ENCODE measurements at regions not wholly inside any gene's neighbourhood (a gene's known extent, or its start where the extent isn't known, plus 50 kb on each side); places are given as distances from the start of the nearest gene placed in this dataset.

- TF ChIP-seq CTCF (IDR thresholded peaks at IDR 0.05; ENCODE audit: low read depth, low read length): no peak
- H3K4me3 ChIP-seq (replicated peaks in 1 of 2; ENCODE audit: low read depth in 2 of 2, low read length in 2 of 2): no peak overlapping the region
- peak in 1 of 2 donors; percentile 31 for DNase-seq (ENCODE audit: low read depth in 2 of 2)
Measured at GRCh38 chr3:87053553-87053952, 62.6 kb upstream of the VGLL3 start.

DNA sequence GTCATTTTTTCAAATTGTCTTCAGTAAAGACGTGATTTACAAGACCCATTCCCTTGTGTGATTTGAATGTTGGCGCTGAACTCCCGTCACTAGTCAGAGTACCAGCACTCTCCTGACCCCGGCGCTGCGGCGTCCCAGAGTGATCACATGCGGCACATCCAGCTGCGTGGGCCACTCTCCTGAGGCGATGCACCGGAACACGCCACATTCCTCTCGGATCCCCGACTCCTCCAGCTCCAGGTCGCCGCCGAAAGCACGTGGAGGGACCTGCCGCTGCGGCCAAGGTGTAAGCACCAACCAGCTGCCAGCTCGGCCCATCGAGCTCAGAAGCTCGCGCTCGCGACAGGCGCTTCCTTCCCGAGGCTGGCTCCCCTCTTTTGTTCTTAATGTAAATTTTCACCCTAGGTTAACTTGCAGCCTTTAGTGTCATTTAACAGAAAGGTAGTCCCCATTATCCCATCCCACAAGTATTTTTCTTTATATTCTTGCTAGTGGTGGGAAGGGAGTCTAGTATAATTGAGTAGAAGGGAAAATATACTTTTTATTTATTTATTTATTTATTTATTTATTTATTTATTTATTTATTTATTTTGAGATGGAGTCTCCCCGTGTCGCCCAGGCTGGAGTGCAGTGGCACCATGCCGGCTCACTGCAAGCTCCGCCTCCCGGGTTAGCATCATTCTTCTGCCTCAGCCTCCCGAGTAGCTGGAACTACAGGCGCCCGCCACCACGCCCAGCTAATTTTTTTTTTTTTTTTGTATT lies 61.7 kb upstream of the VGLL3 start:
- no peak for TF ChIP-seq CTCF (IDR thresholded peaks at IDR 0.05; ENCODE audit: low read depth, low read length)
- no peak for DNase-seq (ENCODE audit: low read depth in 2 of 2)
- peak overlapping the region in 1 of 2 donors; percentile 16 for H3K4me3 ChIP-seq (replicated peaks in 1 of 2; ENCODE audit: low read depth in 2 of 2, low read length in 2 of 2)

DNA sequence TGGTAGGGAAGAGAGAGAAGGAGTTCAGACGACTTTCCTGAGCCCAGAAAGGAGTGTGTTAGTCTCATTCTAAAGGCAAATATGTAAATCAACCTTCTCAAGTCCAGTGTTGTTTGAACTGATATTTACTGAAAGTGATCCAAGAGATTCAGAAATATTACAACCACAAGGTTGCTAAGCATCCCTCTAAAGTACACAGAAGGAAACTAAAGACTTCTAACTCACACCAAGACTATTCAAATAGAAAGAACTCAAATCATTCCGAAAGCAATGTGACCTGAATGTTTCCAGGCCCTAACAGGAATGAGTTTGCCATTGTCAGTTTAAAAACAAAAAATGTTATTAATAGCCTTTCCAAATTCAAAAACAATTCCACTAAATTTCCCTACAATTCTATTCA lies 56.9 kb upstream of the VGLL3 start:
- no peak for TF ChIP-seq CTCF (IDR thresholded peaks at IDR 0.05; ENCODE audit: low read depth, low read length)
- H3K4me3 ChIP-seq (replicated peaks in 1 of 2; ENCODE audit: low read depth in 2 of 2, low read length in 2 of 2): no peak overlapping the region
- DNase-seq (ENCODE audit: low read depth in 2 of 2): no peak

- no peak for TF ChIP-seq CTCF (IDR thresholded peaks at IDR 0.05; ENCODE audit: low read depth, low read length)
- DNase-seq (ENCODE audit: low read depth in 2 of 2): no peak
- no peak overlapping the region for H3K4me3 ChIP-seq (replicated peaks in 1 of 2; ENCODE audit: low read depth in 2 of 2, low read length in 2 of 2)
Measured at GRCh38 chr3:87046241-87046640, 55.3 kb upstream of the VGLL3 start.

DNA sequence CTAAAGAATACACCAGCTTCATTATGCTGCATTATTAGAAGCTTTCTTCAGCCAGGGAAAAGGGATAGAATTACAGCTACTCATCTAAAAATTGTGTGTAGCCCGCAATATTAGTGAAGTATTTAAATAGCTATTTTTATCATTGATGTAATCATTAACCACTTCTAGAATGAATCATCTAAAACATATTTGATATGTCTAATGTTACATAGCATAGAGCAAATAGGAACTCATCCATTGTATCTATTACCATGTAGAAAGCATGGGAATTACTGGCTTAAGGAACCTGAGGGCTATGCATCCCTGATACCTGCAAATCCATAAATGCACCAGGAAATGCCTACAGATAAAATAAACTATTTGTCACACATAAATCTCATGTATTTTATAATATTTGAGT lies 54.5 kb upstream of the VGLL3 start:
- no peak for DNase-seq (ENCODE audit: low read depth in 2 of 2)
- TF ChIP-seq CTCF (IDR thresholded peaks at IDR 0.05; ENCODE audit: low read depth, low read length): no peak
- H3K4me3 ChIP-seq (replicated peaks in 1 of 2; ENCODE audit: low read depth in 2 of 2, low read length in 2 of 2): no peak overlapping the region

GRCh38 chr3:87044846-87045245 lies 53.9 kb upstream of the VGLL3 start:
- TF ChIP-seq CTCF (IDR thresholded peaks at IDR 0.05; ENCODE audit: low read depth, low read length): no peak
- H3K4me3 ChIP-seq (replicated peaks in 1 of 2; ENCODE audit: low read depth in 2 of 2, low read length in 2 of 2): no peak overlapping the region
- no peak for DNase-seq (ENCODE audit: low read depth in 2 of 2)

GRCh38 chr3:87044409-87044808 lies 53.5 kb upstream of the VGLL3 start:
- DNase-seq (ENCODE audit: low read depth in 2 of 2): no peak
- no peak for TF ChIP-seq CTCF (IDR thresholded peaks at IDR 0.05; ENCODE audit: low read depth, low read length)

More at GRCh38 chr3:87044409-87044808, 53.5 kb upstream of the VGLL3 start:
- no peak overlapping the region for H3K4me3 ChIP-seq (replicated peaks in 1 of 2; ENCODE audit: low read depth in 2 of 2, low read length in 2 of 2)

All from cardiac fibroblast (primary cell).